Right lobe of liver (tissue), 4 donors: ENCODE measurements at regions not wholly inside any gene's neighbourhood (a gene's known extent, or its start where the extent isn't known, plus 50 kb on each side); places are given as distances from the start of the nearest gene placed in this dataset.
"Not testable (repeated sequence)": the region's sequence is repeated elsewhere in the genome, so short reads cannot be mapped to it uniquely, and the experiment has no call there.

Experiments
- CTCF ChIP-seq, 4 donors: fragments of 200-600 bp in 3 of 4; fragments of 450-650 bp in 1 of 4; IDR thresholded peaks; one replicate each; pipeline versions ENCODE4 v1.5.1 to v1.8.0; 2016 to 2022; ENCODE audit warnings: antibody characterized with exemption in 4 of 4, mild to moderate bottlenecking in 2 of 4
- POLR2A ChIP-seq: fragments of 450-650 bp; IDR thresholded peaks from one replicate; pipeline ENCODE4 v1.6.1; 2017; ENCODE audit warnings: antibody characterized with exemption, mild to moderate bottlenecking
- donor health status: DM: no; HTN: no; CAD: no.
- donor health status: DM: no; HTN: no; CAD: no.
- donor health status: DM: no; HTN: yes; CAD: no.

GRCh38 chr2:91575701-91576100 is 2884.2 kb downstream of the RPIA start:
- not testable (repeated sequence) for TF ChIP-seq CTCF (IDR thresholded peaks at IDR 0.05); POLR2A
